ENCODE measurements at regions not wholly inside any gene's neighbourhood (a gene's known extent, or its start where the extent isn't known, plus 50 kb on each side); places are given as distances from the start of the nearest gene placed in this dataset.

GRCh38 chr7:22666732-22667131 is 60.3 kb upstream of the IL6 start:
- 59 to 71% methylated on average over 1 of the region's 1 CpG for WGBS, 2 donors
- no peak for DNase-seq
- Histone ChIP-seq H3K9me3 (no peaks in the 10 kb centered on the region), H3K4me1 (peaks cover 0 to 6% of the 10 kb centered on the region in 2 donors), H3K27me3 (no peaks in the 10 kb centered on the region), H3K36me3 (no peaks in the 10 kb centered on the region), H3K27ac (no peak overlapping the region), H3K4me3 (replicated peaks in 1 of 3) (no peak overlapping the region)
- no peak for TF ChIP-seq POLR2A (IDR thresholded peaks at IDR 0.05)
- no peak for TF ChIP-seq CTCF (IDR thresholded peaks at IDR 0.05)
- intact Hi-C loops (cut with DNase I): no loop called here

DNA sequence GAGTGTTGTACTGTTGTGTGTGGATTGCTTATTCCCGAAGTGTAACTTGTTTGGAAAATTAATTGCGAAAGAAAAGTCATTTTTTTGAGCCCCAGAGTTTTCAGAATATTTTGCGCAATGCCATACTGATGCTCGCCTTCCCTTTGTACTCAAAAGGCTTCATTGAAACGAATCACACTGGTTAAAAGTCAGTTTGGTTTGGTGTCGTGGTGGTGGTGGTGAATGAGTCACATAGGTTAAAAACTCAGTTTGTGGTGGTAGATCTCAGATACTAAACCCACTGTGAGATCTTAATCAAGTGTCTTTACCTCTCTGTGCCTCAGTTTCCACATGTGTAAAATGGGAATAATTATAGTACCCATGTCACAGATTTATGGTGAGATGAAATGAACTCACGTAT is 61.1 kb upstream of the IL6 start:
- intact Hi-C loops (cut with DNase I): no loop called here
- WGBS, 2 donors: 94% methylated on average over 7 of the region's 7 CpGs

DNA sequence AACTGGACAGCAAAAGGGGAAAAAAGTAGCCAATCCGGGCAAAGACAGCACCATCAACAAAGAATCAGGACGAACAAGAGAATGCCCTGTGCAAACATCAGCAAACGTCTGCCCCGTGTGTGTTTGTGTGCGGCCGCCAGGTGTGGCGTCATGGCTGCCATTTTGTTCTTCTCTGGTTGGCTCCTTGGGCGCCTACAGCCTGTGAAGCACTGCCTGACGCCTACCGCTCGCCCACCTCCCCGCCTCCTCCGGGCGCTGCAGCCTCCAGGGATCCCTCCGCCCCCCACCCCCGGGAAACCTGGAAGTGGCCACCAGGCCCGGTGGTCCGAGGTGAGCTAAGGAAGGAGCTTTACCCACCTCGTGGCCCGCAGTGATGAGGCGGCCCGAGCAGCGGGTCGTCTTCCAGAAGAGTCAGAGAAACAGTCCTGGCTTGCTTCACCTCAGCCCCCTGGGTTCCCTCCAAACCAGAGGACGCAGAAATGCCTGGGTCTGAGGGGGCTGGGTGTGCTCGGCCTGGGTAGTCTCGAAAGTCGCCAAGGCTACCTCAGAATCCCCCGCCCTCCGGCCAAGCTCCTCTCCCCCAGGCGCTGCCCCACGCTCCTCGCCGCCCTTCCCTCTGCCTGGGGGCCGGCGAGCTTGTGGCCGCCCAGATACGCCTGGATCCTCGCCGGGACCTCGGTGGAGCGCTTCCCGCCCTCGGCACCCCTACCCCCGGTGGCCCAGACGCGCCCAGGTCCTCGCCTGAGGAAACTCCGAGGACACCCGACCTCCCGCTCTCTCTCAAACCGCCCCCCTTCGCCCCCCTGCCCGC is 61.8 kb upstream of the IL6 start:
- Histone ChIP-seq H3K4me3 (replicated peaks in 1 of 3) (no peak overlapping the region), H3K4me1 (no peaks in the 10 kb centered on the region), H3K9me3 (no peaks in the 10 kb centered on the region), H3K27me3 (no peaks in the 10 kb centered on the region), H3K36me3 (no peaks in the 10 kb centered on the region), H3K27ac (no peak overlapping the region)
- 93% methylated on average over 38 to 49 of the region's 54 CpGs for WGBS, 2 donors
- no peak for TF ChIP-seq CTCF (IDR thresholded peaks at IDR 0.05)
- TF ChIP-seq POLR2A (IDR thresholded peaks at IDR 0.05): no peak
- DNase-seq: no peak
- intact Hi-C loops (cut with DNase I): no loop called here

More for the DNA sequence above, 61.1 kb upstream of the IL6 start:
- no peaks in the 10 kb centered on the region for H3K9me3 ChIP-seq
- no peaks in the 10 kb centered on the region for H3K36me3 ChIP-seq
- H3K27me3 ChIP-seq: no peaks in the 10 kb centered on the region
- no peak for DNase-seq
- H3K4me3 ChIP-seq (replicated peaks in 1 of 3): no peak overlapping the region
- H3K27ac ChIP-seq: no peak overlapping the region
- H3K4me1 ChIP-seq: no peaks in the 10 kb centered on the region
- TF ChIP-seq CTCF (IDR thresholded peaks at IDR 0.05) (no peak), POLR2A (IDR thresholded peaks at IDR 0.05) (no peak)

DNA sequence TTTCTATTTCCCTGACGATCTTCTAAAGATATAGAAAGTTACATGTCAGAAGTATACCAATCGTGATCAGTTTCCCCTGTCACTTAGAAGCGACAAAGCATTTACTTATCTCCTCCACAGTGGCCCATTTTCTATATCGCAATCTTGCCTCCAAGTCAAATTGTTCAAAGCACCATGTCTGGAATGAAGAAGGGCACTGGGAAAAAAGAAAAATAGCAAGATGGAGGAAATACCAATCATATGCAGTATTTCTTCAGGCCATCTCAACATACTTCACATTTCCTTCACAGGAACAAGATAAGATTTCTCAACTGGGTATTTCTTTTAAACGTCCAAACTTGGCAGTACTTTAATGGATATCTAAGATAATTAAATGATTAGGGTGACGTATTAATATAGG is 63.3 kb upstream of the IL6 start:
- Histone ChIP-seq H3K4me3 (replicated peaks in 1 of 3) (no peak overlapping the region), H3K9me3 (no peaks in the 10 kb centered on the region), H3K27me3 (no peaks in the 10 kb centered on the region), H3K36me3 (no peaks in the 10 kb centered on the region), H3K4me1 (no peaks in the 10 kb centered on the region), H3K27ac (no peak overlapping the region)
- TF ChIP-seq CTCF (IDR thresholded peaks at IDR 0.05) (no peak), POLR2A (IDR thresholded peaks at IDR 0.05) (no peak)
- intact Hi-C loops (cut with DNase I): no loop called here
- no peak for DNase-seq
- 88 to 92% methylated on average over 6 of the region's 6 CpGs for WGBS, 2 donors

DNA sequence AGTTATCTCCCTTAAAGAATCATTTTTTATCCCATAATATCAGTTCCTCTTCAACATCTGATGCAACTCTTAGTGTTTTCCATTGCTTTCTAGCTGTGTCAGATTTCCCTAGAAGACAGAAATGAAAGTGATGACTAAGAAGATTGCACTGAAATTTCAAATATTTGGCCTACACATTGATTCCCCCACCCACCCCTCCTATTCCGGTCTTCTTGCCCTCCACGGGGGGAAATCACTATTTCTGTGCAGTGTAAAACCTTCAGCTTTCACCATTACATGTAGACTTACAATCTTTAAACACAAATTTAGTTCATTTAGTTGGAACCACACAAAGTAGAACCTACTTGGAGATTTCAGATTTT is 63.7 kb upstream of the IL6 start:
- Histone ChIP-seq H3K27ac (no peak overlapping the region), H3K4me3 (replicated peaks in 1 of 3) (no peak overlapping the region), H3K27me3 (no peaks in the 10 kb centered on the region), H3K36me3 (no peaks in the 10 kb centered on the region), H3K4me1 (no peaks in the 10 kb centered on the region), H3K9me3 (no peaks in the 10 kb centered on the region)
- intact Hi-C loops (cut with DNase I): no loop called here
- no peak for DNase-seq
- 73 to 82% methylated on average over 2 of the region's 2 CpGs for WGBS, 2 donors
- TF ChIP-seq CTCF (IDR thresholded peaks at IDR 0.05): no peak
- TF ChIP-seq POLR2A (IDR thresholded peaks at IDR 0.05): no peak

All from thyroid gland (tissue), 4 donors.